K562 (cell line): ENCODE measurements at regions not wholly inside any gene's neighbourhood (a gene's known extent, or its start where the extent isn't known, plus 50 kb on each side); places are given as distances from the start of the nearest gene placed in this dataset.

Source experiments
- CBX1 ChIP-seq: sonication (generic); IDR thresholded peaks from 2 replicates; pipeline ENCODE4 v1.6.1; 2016; ENCODE audit warnings: antibody characterized with exemption, low read depth, mild to moderate bottlenecking
- CTCF ChIP-seq, 3 experiments: IDR thresholded peaks in 2 of 3; conservative IDR thresholded peaks in 1 of 3; 2 replicates each; pipeline ENCODE4 v1.5.1; 2011 to 2012; ENCODE audit warnings: low read length in 3 of 3, mild to moderate bottlenecking in 3 of 3, control low read depth in 2 of 3, improper control_type of control experiment in 1 of 3, inconsistent platforms in 1 of 3, low read depth in 1 of 3, mixed read lengths in 1 of 3, moderate library complexity in 1 of 3; ENCODE audit not compliant: insufficient read depth in 2 of 3
- ZNF655 ChIP-seq: fragments of 250-450 bp; sonication (Bioruptor Pico); IDR thresholded peaks from 2 replicates; pipeline ENCODE4 v1.5.0; 2021

GRCh38 chr6:112806163-112806865 is 459.2 kb downstream of the RFPL4B start:
- TF ChIP-seq ZNF655 (CRISPR knock-in tag) (no peak), CTCF (IDR thresholded peaks at IDR 0.05 in 2 of 3, conservative IDR thresholded peaks at IDR 0.05 in 1 of 3; ENCODE audit: insufficient read depth in 2 of 3, low read depth in 1 of 3, low read length in 3 of 3) (no peak), CBX1 (no peak)
